CD4-positive, alpha-beta T cell treated with Interleukin-6 for 4 hours (primary cell): ENCODE measurements at regions not wholly inside any gene's neighbourhood (a gene's known extent, or its start where the extent isn't known, plus 50 kb on each side); places are given as distances from the start of the nearest gene placed in this dataset.

Experiments used
- DNase-seq: peaks from one replicate; pipeline ENCODE4 v3.0.0-alpha.2; 2020; ENCODE audit warnings: mixed read lengths

DNA sequence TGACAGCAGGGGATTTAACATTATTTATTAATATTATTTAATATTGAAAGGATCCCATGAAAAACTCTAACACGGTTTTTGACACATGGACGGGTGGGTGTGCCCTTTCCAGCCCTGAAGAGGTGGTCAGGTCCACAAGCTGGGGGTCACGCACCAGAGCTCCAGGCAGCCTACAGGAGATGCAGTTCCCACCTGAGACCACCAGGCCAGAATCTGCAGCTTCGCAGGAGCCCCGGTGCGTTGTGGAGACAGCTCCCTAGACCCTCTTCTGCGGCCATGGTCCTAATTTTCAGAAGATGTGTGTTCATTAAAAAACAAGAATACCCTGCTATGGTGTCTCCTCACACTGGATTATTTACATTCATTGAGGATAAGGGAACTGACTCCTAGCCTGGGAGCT lies 331.1 kb downstream of the C16orf95 start:
- no peak for DNase-seq

DNA sequence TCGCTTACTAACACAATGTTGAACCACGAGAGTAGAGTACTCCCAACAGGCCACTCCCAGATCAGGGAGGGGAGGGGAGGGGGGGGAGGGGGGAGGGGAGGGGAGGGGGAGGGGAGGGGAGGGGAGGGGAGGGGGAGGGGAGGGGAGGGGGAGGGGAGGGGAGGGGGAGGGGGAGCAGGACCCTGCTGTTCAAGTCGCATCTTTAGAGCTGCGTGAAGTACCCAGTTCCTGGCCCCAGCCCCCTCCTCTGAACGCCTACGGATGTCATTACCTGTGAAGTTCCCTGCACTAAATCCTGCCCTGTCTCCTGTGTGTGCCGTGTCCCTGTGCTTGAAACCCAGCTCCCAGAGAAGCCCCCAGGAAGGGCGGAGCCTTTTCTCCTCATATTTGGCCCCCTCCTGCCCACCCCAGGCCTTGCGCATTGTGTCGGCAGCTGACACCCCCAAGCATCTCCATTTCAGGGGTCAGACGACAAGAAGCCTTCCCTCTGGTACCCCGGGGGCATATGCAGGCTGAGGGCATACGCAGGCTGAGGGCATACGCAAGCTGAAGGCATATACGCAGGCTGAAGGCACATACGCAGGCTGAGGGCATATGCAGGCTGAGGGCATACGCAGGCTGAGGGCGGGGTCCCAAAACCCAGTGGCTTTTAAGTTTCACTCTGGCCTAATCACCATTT lies 330.2 kb downstream of the C16orf95 start:
- DNase-seq: no peak

GRCh38 chr16:86987746-86988670 lies 329.2 kb downstream of the C16orf95 start:
- no peak for DNase-seq

GRCh38 chr16:86988920-86989696 lies 328.1 kb downstream of the C16orf95 start:
- DNase-seq: no peak

- DNase-seq: no peak
Measured at GRCh38 chr16:86990451-86990850, 326.7 kb downstream of the C16orf95 start.

DNA sequence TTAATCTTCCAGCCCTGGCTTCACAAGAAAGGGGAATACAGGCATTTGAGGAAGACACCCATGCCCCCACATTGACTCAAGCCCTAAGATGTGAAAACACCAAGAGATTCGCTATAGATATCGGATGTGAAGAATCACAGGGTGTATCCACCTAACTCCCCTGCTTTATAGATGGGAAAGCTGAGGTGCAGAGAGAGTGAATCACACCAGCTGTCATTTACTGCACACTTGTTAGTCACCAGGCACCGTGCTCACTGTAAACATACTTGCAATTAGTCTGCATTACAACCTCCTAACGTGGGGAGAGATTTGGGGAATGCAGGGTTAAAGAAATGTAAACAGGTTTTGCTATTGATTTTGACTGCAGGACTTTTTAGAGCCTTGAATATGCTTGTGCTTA lies 325.5 kb downstream of the C16orf95 start:
- DNase-seq: no peak

DNA sequence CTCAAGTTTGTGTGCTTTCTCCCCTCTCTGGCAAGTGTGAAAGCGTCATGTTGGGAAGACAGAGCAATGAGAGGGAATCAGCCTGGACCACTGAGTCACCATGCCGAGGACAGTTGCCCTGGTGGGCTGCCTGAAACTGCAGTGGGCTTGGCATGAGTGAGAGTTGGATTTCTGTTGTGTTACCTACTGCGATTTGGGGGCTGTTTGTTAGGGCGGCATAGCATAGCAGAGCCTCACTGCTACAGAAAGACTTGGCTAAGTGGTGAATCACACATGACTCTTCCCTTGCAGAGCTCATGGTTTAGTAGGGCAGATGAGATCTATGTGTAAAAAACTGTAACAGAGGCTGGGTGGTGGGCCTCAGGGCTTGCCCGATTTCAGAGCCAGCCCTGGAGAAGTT lies 324.6 kb downstream of the C16orf95 start:
- DNase-seq: no peak

DNA sequence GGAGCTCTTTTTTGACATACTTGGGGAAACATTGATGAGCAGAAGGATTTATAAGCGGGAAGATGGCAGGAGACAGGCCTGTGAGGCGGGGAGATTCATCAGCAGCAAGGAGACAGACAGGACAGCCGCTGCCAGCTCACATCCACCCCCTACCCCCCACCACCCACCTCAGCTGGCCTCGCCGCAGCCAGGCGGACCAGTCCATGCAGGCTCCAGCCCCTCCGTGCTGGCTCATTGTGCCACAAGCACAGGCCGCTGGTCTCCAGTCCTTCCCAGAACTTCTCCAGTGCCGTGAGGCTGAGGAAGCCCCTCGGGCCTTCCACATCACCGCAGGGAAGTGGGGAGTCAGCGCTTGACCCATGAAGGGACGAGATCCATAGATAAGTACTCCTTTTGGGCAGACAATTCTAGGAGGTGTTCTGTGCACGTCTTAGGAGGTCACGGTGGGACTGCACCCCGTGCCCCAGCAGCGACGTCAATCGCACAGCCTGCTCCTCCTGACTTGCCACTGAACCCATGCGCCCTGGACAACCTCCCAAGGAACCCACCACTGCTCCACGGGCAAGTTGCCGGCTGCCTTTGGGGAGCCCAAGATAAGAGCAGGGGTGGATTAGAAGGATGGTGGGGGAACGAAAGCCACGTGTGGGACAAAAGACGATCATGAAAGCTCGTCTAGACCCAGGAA lies 323.6 kb downstream of the C16orf95 start:
- no peak for DNase-seq

DNA sequence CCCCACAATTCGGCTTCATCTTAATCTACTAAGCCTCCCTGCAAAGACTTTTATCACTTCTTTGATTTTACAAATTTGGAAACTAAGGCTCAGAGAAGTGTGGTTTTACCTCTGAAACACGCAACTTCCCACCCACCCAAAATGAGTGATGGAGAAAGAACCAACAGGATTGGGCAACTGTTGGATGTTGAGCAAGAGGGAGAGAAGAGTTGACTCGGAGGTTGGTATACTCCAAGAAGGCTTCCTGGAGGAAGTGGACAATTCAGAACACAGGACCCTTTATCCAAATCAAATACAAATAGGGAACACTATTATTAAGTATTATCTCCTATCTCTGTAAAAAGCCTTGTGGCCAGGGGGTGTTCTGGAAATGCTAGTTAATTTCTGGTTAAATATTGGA lies 323.0 kb downstream of the C16orf95 start:
- no peak for DNase-seq

- no peak for DNase-seq
Measured at GRCh38 chr16:86994651-86995171, 322.5 kb downstream of the C16orf95 start.

GRCh38 chr16:86995456-86995855 lies 321.7 kb downstream of the C16orf95 start:
- DNase-seq: no peak

DNA sequence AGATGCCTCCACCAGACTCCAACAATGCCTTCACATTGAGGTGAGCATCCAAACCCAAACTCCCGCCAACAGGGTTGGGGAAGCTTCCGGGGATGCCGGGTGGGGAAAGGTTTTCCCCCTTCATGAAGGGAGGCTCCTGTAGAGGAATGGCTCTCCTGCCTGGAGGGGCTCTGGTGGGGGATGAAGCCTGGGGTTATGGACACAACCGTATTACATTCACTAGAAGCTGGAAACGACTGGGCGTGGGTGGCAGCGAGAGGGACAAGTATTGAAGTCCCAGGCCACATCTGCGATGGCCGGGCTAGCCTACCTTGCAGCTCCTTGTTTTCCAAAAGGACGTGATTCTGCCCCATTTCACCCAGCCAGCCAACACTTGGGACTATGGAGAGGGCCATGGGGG lies 321.1 kb downstream of the C16orf95 start:
- no peak for DNase-seq

- DNase-seq: no peak
Measured at GRCh38 chr16:86997058-86997457, 320.1 kb downstream of the C16orf95 start.

- no peak for DNase-seq
Measured at GRCh38 chr16:86998196-86999001, 318.8 kb downstream of the C16orf95 start.

- no peak for DNase-seq
Measured at GRCh38 chr16:87000001-87000400, 317.2 kb downstream of the C16orf95 start.

- no peak for DNase-seq
Measured at GRCh38 chr16:87002717-87003413, 314.3 kb downstream of the C16orf95 start.

DNA sequence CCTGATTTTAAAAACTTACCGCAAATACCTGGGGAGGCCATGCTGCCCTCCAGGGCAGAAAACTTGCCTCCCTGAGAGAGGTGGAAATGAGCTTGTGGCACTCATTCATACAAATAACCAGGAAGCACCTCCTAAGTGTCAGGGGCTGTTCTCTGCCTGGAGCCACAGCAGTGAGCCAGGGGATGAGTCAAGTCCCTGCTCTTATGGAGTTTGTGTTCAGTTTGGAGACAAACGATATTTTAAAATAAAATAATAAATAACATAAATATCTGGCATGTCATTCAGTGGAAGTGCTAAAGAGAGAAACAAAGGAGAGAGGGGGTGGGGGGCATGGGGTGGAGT lies 313.8 kb downstream of the C16orf95 start:
- DNase-seq: no peak

- no peak for DNase-seq
Measured at GRCh38 chr16:87006021-87006420, 311.2 kb downstream of the C16orf95 start.

GRCh38 chr16:87006789-87007745 lies 310.1 kb downstream of the C16orf95 start:
- DNase-seq: no peak

DNA sequence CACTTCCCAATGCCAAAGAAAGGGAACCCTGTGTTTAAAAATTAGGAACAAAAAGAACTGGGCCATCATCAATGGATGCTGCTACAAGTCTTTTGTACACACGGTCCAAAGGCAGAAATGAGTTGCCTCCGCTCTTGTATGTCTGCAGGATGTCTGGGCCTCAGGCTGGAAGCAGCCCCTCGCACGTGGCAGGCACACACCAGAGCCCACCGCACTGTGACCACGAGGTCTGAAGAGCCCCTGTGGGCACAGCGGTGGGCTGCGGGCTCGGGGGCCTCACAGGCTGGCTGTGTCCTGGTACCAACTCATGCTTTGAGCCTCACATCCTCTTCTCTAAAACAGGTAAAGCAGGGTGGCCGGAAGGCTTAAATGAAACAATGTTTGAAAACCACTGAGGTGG lies 309.3 kb downstream of the C16orf95 start:
- DNase-seq: no peak
